HL-60 (cell line): ENCODE measurements at regions not wholly inside any gene's neighbourhood (a gene's known extent, or its start where the extent isn't known, plus 50 kb on each side); places are given as distances from the start of the nearest gene placed in this dataset.

Experiments
- DNase-seq, 2 experiments: peaks; one replicate each; pipeline ENCODE4 v3.0.0-alpha.2; 2010 to 2020; ENCODE audit warnings: low read depth in 1 of 2, low spot score in 1 of 2
- H3K27ac ChIP-seq: fragments of 250-450 bp; sonication (Bioruptor Pico); replicated peaks from 2 replicates; pipeline ENCODE4 v1.5.1; 2020; ENCODE audit warnings: mild to moderate bottlenecking, moderate library complexity
- H3K27me3 ChIP-seq: fragments of 250-450 bp; sonication (Bioruptor Pico); 2 replicates; pipeline ENCODE4 v1.5.1; 2021; ENCODE audit warnings: mild to moderate bottlenecking, moderate library complexity; ENCODE audit not compliant: insufficient read depth, poor library complexity, severe bottlenecking
- H3K4me3 ChIP-seq: replicated peaks from 2 replicates; pipeline ENCODE4 v1.5.1; 2011; ENCODE audit warnings: mild to moderate bottlenecking, control low read depth, low read length; ENCODE audit not compliant: insufficient read depth
- GABPA ChIP-seq: IDR thresholded peaks from 2 replicates; pipeline ENCODE4 v1.6.1; 2012; ENCODE audit warnings: low read depth
- POLR2AphosphoS5 ChIP-seq: IDR thresholded peaks from 2 replicates; pipeline ENCODE4 v1.6.1; 2012; ENCODE audit warnings: low read depth
- SPI1 ChIP-seq: IDR thresholded peaks from 2 replicates; pipeline ENCODE4 v1.6.1; 2012; ENCODE audit warnings: low read depth, mild to moderate bottlenecking, borderline replicate concordance
- TF ChIP-seq, protein P1 (sequence below): IDR thresholded peaks from 2 replicates; pipeline ENCODE4 v1.6.1; 2012; ENCODE audit warnings: low read depth; ENCODE audit not compliant: insufficient replicate concordance
- TF ChIP-seq, protein P2 (sequence below): IDR thresholded peaks from one replicate; pipeline ENCODE4 v1.5.1; 2011; ENCODE audit warnings: low read length, control low read depth, inconsistent platforms; ENCODE audit not compliant: insufficient read depth

DNA sequence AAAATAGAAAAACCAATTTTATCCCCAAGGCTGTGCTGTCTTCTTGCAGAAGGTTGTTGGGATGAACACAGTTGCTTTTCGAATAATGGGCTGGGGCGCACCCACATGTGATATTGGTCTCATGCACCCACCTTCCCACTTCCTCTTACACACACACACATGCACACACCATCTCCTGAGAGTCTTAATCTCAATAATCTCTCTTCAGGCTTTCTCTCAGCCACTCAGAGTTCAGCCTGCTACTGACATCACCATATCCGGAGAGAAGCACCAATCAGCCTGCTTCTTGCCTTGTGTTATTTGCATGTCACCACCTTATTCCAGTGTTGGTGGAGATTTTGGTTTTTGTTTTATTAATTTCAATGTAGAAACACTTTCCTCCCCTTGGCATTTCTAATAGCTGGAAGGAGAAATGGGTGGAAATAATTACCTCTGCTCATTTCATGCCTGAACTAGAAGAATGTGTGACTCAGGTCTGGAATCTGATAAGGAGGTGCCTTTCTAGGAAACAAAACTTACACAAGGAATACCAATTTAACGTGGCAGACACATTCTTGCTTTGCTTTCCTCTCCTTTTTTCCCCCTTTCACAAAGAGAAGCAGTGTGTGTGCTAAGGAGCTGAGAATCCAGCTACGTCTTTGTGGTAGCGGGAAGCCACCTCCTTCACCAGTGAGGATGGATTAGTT, 400.2 kb downstream of the MID1IP1 start:
- TF ChIP-seq POLR2AphosphoS5 (no peak), GABPA (no peak), SPI1 (peak; percentile 24; the same call in 1 of the 2 replicates)
- TF ChIP-seq, protein P1, sequence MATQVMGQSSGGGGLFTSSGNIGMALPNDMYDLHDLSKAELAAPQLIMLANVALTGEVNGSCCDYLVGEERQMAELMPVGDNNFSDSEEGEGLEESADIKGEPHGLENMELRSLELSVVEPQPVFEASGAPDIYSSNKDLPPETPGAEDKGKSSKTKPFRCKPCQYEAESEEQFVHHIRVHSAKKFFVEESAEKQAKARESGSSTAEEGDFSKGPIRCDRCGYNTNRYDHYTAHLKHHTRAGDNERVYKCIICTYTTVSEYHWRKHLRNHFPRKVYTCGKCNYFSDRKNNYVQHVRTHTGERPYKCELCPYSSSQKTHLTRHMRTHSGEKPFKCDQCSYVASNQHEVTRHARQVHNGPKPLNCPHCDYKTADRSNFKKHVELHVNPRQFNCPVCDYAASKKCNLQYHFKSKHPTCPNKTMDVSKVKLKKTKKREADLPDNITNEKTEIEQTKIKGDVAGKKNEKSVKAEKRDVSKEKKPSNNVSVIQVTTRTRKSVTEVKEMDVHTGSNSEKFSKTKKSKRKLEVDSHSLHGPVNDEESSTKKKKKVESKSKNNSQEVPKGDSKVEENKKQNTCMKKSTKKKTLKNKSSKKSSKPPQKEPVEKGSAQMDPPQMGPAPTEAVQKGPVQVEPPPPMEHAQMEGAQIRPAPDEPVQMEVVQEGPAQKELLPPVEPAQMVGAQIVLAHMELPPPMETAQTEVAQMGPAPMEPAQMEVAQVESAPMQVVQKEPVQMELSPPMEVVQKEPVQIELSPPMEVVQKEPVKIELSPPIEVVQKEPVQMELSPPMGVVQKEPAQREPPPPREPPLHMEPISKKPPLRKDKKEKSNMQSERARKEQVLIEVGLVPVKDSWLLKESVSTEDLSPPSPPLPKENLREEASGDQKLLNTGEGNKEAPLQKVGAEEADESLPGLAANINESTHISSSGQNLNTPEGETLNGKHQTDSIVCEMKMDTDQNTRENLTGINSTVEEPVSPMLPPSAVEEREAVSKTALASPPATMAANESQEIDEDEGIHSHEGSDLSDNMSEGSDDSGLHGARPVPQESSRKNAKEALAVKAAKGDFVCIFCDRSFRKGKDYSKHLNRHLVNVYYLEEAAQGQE, result no peak
- TF ChIP-seq, protein P2, sequence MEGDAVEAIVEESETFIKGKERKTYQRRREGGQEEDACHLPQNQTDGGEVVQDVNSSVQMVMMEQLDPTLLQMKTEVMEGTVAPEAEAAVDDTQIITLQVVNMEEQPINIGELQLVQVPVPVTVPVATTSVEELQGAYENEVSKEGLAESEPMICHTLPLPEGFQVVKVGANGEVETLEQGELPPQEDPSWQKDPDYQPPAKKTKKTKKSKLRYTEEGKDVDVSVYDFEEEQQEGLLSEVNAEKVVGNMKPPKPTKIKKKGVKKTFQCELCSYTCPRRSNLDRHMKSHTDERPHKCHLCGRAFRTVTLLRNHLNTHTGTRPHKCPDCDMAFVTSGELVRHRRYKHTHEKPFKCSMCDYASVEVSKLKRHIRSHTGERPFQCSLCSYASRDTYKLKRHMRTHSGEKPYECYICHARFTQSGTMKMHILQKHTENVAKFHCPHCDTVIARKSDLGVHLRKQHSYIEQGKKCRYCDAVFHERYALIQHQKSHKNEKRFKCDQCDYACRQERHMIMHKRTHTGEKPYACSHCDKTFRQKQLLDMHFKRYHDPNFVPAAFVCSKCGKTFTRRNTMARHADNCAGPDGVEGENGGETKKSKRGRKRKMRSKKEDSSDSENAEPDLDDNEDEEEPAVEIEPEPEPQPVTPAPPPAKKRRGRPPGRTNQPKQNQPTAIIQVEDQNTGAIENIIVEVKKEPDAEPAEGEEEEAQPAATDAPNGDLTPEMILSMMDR, result no peak
- DNase-seq, result no peak
- no peak overlapping the region for H3K4me3 ChIP-seq
- no peak overlapping the region for H3K27ac ChIP-seq
- H3K27me3 ChIP-seq, result no peaks in the 10 kb centered on the region

DNA sequence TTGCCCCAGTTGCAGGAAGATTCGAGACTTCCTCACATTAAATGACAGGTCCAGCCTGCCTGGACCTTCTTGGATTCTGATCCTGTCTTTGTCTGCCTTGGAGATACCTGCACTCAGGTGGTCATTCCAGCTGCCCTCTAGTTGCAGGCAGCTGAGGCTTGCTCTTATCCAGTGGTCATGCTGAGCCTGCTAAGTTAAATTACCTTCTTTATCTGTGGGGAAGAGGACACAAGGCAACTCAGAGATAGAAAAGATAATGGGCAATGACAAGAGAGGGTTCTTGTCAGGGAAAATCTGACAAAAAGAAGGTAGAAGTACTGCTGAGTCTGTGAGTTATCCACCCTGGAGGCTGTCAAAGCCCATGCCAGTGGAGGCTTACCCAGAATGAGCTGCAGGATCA, 401.4 kb downstream of the MID1IP1 start:
- H3K27me3 ChIP-seq, result no peaks in the 10 kb centered on the region
- DNase-seq, result no peak
- TF ChIP-seq GABPA, result no peak
- TF ChIP-seq, protein P2, result no peak
- TF ChIP-seq SPI1, result no peak
- no peak for TF ChIP-seq POLR2AphosphoS5
- TF ChIP-seq, protein P1, result no peak
- no peak overlapping the region for H3K4me3 ChIP-seq
- H3K27ac ChIP-seq, result no peak overlapping the region

DNA sequence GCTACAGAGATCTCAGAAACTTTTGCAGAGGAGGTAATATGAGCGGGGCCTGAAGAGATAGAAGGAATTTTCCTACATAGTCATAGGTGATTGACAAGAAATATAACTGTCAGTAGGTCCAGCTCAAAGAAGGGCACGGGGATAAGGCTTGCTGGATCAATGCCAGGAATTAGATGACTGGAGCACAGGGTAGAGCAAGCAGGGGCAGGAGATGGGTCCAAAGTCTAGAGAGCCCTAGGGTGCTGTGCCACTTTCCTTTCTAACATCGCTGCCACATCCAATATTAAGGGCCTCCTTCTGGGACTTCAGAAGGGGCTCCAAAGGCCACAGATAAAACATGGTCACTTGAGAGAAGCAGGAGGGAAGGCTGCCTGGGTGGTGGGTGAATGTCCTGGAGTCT, 402.2 kb downstream of the MID1IP1 start:
- TF ChIP-seq, protein P1, result no peak
- TF ChIP-seq GABPA, result no peak
- TF ChIP-seq SPI1, result no peak
- no peak for TF ChIP-seq POLR2AphosphoS5
- TF ChIP-seq, protein P2, result no peak
- Histone ChIP-seq H3K27ac (no peak overlapping the region), H3K27me3 (no peaks in the 10 kb centered on the region), H3K4me3 (no peak overlapping the region)
- DNase-seq, result no peak
